Stimulated activated CD4-positive, alpha-beta T cell treated with anti-CD3 and anti-CD28 coated beads, Interleukin-12 subunit alpha, Interleukin-12 subunit beta, amount 100 ng/mL, for 4 hours (primary cell): ENCODE measurements at regions not wholly inside any gene's neighbourhood (a gene's known extent, or its start where the extent isn't known, plus 50 kb on each side); places are given as distances from the start of the nearest gene placed in this dataset.

Source experiments
- DNase-seq: peaks from one replicate; pipeline ENCODE4 v3.0.0-alpha.2; 2020

- no peak for DNase-seq
These were observed 865.1 kb upstream of the ADAMTS5 start for GRCh38 chr21:27831816-27832569.

GRCh38 chr21:27831177-27831576 lies 864.3 kb upstream of the ADAMTS5 start:
- DNase-seq: no peak

- no peak for DNase-seq
These were observed 861.1 kb upstream of the ADAMTS5 start for GRCh38 chr21:27827972-27828371.

GRCh38 chr21:27825035-27825434 lies 858.1 kb upstream of the ADAMTS5 start:
- DNase-seq: no peak

DNA sequence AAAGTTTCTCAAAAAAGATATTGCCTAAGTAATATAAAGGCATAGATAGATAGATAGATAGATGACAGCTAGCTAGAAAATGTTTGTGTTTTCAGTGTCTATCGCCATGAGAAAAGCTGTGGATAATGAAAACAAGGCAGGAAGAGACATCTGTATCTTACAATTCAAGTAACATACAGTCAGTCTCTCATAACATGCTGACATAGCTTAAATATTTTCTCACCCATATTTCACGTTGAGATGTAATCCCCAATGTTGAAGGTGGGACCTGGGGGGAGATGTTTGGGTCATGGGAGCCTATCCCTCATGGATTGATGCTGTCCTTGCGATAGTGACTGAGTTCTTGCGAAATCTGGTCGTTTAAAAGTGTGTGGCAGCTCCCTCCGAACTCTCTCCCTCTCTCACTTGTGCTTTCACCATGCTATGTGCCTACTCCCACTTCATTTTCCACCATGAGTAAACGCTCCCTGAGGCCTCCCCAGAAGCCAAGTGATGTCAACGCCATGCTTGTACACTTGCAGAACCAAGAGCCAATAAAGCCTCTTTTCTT lies 856.8 kb upstream of the ADAMTS5 start:
- DNase-seq: no peak

- no peak for DNase-seq
These were observed 853.5 kb upstream of the ADAMTS5 start for GRCh38 chr21:27820342-27820741.

DNA sequence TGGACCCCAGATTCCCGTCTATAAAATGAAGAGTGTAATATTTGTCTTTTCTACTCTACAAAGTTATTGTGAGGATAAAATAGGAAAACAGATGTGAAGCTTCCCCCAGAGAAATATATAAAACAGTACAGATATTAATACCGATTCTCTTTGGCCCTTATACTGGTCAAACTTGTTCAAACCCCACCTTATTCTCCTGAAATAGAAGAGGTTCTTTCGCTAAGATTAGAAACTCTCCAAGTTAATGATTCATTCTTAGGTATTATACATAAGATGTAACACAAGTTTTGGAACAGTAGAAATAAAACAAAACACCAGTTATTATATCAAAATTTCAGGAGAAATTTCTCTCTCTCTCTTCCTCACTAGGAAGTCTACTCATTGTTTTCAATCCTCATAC lies 852.4 kb upstream of the ADAMTS5 start:
- no peak for DNase-seq

GRCh38 chr21:27818847-27819246 lies 852.0 kb upstream of the ADAMTS5 start:
- DNase-seq: no peak

DNA sequence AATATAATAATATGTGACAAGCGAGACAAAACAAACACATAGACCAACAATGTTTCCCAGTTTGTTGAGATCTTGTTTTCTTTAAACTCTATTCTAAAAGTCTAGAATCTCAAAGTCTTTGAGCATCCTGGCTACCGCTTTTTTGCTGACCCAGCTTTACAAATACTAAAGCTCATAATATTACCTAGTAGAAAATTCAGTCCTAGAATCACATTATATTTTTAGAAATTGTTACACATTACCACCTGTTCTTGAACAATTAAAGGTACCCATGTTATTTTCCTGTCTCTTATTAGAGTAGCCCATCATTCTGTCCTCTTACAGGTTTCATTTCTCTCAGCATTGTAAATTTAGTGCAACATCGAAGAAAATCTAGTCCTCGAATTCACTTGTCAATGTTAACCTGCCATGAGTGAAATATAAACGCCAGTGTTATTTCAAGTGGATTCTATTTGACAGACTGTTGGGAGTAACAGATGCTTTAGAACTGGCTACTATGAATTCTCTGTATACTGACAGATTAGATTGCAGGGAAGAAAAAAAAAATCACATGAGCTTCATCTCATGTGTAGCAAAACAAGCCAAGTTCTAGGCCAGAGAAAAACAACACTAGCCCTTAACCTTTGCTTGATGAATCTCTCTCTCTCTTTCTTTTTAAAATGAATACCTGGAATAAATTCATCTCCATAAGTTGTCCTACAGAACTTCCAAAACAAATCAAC lies 851.2 kb upstream of the ADAMTS5 start:
- no peak for DNase-seq

DNA sequence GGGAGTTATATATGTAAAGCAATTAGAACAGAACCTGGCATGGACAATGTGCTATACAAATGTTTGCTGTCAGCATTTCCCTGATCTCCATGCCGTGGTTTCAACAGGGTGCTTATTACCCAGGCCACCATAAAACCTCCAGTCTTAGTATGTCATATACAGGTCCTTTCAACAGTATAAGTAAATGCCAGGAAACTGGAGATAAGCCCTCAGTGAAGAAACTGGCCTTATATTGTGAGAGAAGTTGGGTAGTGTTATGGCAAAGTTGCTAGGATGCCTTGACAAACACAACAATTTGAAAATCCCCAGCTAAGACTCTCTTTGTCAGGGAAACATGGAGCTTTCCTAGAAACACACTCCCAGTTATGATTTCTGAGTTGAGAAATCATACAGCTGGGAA lies 850.2 kb upstream of the ADAMTS5 start:
- DNase-seq: no peak

- no peak for DNase-seq
These were observed 849.4 kb upstream of the ADAMTS5 start for GRCh38 chr21:27816301-27816700.

- DNase-seq: no peak
These were observed 847.3 kb upstream of the ADAMTS5 start for GRCh38 chr21:27814226-27814625.

GRCh38 chr21:27813750-27814149 lies 846.9 kb upstream of the ADAMTS5 start:
- DNase-seq: no peak

DNA sequence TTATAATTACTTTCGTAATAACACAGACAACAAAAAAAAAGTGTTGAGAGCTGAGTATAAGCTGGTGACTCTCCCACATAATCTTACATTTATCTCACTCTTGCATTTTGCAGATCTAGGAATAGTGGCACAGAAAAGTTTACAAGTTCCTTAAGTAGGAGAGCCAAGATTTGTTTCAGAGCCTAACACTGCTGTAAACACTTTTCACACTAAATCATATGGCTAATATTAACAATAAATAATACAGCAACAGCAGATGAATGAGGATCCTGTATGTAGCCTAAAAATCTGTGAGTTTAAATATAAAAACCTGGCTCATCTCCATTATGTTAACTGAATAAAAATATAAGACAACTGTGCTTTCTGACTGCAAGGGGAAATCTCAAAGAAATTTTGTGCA lies 846.5 kb upstream of the ADAMTS5 start:
- no peak for DNase-seq

- DNase-seq: no peak
These were observed 845.4 kb upstream of the ADAMTS5 start for GRCh38 chr21:27812279-27812678.

DNA sequence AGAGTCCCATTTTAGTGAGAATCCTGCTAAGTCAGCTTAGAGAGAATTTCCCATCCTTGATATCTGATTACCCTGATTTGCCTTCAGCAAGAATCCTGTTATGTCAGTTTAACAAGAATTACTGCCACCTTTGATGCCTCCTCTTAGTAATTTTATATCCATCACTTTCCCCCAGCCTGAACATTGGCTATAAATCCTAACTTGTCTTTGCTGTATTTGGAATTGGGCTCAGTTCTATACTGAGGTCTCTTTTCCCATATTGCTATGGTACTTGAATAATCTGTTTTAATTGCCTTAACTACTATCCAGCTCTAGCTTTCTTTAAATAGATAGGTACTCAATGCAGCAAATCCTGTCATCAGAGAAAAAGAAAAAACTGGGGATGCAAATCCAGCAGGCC lies 842.0 kb upstream of the ADAMTS5 start:
- DNase-seq: no peak

- no peak for DNase-seq
These were observed 840.7 kb upstream of the ADAMTS5 start for GRCh38 chr21:27807596-27807995.

- no peak for DNase-seq
These were observed 839.4 kb upstream of the ADAMTS5 start for GRCh38 chr21:27806281-27806680.

DNA sequence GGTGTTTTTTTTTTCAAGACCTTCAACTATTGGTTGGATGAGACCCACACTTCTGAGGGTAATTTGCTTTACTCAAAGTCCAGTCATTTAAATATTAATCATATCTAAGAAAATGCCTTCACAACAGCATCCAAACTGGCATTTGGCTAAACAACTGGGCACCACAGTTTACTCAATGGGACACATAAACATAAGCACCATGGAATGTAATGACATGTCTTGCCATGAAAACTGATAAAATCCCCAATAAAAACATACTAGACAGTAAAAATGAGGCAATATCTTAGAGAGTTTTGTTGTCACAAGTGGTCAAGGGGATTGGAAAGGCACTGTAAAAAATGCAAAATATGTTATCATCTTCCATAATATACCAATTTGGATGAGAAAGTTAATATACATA lies 838.8 kb upstream of the ADAMTS5 start:
- DNase-seq: no peak

GRCh38 chr21:27804515-27804914 lies 837.6 kb upstream of the ADAMTS5 start:
- DNase-seq: no peak

GRCh38 chr21:27803571-27803970 lies 836.7 kb upstream of the ADAMTS5 start:
- no peak for DNase-seq

DNA sequence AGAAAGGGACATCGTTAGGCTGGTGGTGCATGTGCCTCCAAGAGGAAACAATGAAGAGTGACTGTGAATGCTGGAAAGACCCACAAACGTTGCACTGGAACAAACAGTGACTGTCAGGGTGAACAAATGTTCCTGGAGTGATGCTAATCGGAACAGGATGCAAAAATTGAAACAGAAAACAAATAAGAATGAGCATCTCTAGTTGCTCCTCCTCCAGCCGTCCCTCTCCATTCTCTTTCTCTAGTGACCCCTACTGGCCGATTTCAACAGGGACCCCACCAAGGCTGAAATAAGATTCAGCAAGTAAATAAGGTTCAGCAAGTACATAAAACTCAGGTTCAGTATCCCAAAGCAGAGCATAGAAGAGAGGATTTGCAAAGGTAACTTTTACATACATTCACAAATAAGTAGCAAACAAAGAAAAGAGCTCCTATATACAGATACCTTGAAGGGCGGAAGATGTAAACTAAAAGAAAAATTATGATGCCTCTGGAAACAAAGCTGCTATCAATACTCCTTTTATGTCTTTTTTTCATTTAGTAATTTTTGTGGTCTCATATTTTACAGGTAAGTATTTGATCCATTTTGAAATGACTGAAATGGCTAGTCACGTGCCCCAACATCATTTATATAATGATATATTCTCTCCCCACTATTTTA lies 836.1 kb upstream of the ADAMTS5 start:
- no peak for DNase-seq

DNA sequence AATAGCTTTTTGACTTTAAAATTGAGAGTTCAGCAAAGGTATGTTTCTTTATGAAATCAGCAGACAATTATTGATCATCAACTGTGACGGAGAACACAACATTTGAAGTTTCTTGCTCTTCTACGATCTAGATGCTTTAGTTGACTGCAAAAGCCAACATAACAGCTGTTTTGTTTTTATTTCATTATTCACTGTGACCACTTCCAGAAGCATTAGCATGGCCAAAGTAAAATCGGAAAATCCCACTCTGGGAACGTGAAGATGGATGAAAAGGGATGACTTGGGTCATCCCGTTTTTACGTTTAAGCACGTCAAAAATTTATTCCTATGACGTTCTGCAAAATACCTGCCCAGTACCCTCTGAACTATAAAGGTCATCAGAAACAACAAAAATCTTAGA lies 833.0 kb upstream of the ADAMTS5 start:
- DNase-seq: no peak

DNA sequence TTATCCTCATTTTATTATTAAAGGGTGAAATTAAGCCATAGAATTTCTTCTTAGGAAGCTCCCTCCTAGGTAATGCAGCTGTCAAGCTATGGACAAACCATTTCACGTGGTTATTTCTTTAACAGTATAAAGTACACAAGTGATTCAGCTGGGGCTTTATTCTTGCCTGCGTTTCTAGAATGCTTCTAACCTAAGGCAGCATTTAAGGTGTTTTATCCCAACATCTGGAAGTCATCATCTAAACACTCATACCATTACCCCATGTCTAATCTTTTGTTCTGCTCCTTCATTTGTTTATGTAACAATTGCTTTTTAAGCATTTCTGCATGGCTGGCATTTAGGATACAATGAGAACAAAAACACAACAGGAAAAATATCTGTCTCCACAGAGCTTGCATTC lies 829.2 kb upstream of the ADAMTS5 start:
- no peak for DNase-seq
